HG03060 (cell line): ENCODE measurements at regions not wholly inside any gene's neighbourhood (a gene's known extent, or its start where the extent isn't known, plus 50 kb on each side); places are given as distances from the start of the nearest gene placed in this dataset.
"Not testable (repeated sequence)": the region's sequence is repeated elsewhere in the genome, so short reads cannot be mapped to it uniquely, and the experiment has no call there.

Experiments
- ATAC-seq: cut with Tn5 transposase; IDR thresholded peaks from one replicate; pipeline ENCODE4 v1.9.1; 2021; ENCODE audit warnings: low read depth, moderate number of reproducible peaks; ENCODE audit not compliant: unreplicated experiment

DNA sequence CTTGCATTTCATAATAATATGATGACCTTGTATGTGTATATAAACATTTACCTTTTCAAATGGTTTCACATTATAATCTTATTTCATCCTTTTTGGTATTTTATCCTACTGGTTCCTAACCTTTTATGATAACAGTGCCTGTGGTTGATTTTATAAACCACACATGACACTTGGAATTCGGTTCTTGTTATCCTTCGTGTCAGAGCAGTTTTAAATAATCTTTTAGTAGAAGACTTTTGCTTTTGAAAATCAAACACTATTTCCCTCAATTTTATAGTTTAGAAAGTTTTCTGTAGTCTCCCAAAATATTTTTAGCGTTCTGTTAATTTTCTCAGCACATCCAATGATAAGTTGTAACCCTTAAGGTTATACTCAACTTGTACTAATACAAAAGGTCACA lies 676.8 kb downstream of the RAPGEF2 start:
- no peak for ATAC-seq

- ATAC-seq: no peak
These were observed 677.5 kb downstream of the RAPGEF2 start for GRCh38 chr4:159780196-159780922.

GRCh38 chr4:159787901-159788300 lies 685.0 kb downstream of the RAPGEF2 start:
- no peak for ATAC-seq

DNA sequence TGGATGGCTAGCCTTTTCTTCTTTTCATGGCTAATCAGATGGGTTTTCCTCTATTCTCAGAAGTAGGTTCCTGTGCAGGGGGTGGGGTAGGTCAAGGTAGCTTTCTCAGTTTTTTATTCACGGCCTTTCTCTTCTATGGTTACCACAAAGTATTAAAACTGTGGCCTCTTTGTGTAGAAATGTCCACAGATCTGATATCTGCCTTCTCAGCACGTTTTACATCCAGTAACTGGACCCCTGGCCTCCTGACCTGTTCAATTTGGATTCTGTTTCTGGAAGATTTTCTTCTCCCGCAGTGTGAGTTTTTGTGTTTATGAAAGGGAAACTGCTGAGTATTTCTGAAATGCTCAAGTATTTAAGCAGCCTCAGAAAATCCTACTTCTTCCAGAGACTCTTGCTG lies 688.5 kb downstream of the RAPGEF2 start:
- no peak for ATAC-seq

DNA sequence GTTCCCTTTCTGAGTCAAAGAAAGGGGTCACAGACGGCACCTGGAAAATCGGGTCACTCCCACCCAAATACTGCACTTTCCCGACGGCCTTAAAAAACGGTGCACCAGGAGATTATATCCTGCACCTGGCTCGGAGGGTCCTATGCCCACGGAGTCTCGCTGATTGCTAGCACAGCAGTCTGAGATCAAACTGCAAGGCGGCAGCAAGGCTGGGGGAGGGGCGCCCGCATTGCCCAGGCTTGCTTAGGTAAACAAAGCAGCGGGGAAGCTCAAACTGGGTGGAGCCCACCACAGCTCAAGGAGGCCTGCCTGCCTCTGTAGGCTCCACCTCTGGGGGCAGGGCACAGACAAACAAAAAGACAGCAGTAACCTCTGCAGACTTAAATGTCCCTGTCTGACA lies 701.7 kb downstream of the RAPGEF2 start:
- not testable (repeated sequence) for ATAC-seq

DNA sequence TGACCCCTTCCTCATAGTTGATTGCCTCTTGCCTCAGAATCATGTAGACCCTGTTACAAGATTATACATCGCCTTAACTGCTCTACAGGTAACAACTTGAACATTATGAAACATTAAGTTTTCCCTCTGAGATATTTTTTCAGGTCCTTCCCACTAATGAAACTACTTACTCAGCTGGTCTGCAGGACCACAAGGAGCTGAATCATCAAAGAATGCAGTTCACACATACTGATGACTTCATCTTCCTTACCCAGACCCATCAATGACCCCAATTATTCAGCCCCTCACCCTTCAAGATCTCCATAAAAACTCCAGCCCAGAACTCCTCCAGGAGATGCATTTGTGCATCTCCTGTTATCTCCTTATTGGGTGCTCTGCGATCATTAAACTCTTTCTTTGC lies 720.9 kb downstream of the RAPGEF2 start:
- no peak for ATAC-seq

DNA sequence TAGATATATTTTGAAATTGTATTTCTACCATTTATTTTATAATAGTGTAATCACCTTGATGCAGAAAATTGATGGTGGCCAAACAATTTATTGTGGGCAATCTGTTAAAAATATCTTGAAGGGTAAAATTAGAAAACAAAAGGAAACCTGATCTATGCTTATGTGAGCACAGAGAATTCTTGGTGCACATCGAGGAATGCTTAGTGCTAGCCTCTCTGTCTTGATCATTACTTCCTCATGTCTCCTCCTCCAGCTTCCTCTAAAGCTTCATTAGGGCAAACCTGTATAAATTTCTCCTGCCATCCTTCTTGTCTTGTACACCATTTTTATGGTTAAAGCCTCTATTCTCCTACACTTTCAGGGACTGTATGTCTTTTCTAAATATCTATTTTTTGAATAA lies 725.8 kb downstream of the RAPGEF2 start:
- ATAC-seq: no peak

GRCh38 chr4:159829184-159829583 lies 726.3 kb downstream of the RAPGEF2 start:
- no peak for ATAC-seq

DNA sequence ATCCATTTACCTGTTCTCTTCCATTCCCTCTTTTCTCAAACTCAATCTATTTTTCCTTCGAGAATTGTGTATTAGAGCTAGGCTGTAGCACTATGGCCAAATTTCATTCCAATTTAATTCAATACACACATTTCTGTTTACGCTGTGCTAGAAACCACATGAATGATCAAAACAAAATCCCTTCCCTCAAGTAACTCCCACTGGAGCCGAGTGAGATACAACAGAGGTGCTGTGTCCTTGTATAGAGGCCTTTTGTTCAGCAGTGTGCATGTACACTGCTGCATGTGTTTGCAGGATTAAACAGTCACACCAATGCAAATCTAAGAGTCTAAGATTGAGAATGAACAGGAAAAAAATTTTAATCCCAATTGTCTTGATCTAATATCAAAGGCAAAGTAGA lies 734.2 kb downstream of the RAPGEF2 start:
- no peak for ATAC-seq

- ATAC-seq: no peak
These were observed 752.9 kb downstream of the RAPGEF2 start for GRCh38 chr4:159855731-159856130.

DNA sequence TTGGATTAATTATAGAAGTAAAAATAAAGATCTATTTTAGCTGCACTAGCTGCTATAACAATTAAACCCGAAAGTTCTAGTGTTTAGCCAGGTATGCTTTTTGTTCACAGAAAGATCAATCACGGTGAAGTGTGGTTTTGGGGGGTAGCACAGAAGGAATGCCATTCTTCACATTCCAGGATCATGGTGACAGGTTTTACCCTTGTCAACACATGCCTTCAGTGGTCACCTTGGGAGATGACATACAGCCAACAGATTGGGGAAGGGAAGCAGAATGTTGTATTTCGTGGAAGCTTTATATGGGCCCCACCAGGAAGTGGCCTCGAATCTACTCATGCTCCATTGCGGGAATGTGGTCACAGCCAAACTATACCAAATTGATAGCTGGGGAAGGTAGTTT lies 753.6 kb downstream of the RAPGEF2 start:
- ATAC-seq: no peak

DNA sequence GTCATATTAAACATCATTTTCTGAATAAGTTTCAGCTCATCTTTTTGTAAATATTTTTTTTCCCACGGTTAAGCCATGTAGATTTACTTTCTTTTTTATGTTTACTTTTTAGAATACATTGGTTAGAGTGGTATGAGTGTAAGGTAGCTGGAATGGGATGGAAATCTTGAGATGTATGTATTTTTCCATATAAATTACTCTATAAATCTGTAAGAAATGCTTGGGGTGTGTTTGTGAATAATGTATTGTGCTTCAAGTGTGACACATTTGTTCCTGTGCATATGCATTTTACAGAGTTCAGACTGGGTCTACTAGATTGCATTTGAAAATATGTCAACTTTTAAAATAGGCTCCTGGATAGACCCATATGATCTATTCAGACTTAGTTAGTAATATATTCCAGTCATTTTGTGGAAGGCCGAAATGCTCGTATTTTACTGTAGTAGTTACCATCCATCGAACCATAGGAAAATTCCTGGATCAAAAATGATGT lies 756.8 kb downstream of the RAPGEF2 start:
- no peak for ATAC-seq

- ATAC-seq: no peak
These were observed 758.1 kb downstream of the RAPGEF2 start for GRCh38 chr4:159860945-159861344.

GRCh38 chr4:159864337-159864736 lies 761.5 kb downstream of the RAPGEF2 start:
- no peak for ATAC-seq

GRCh38 chr4:159867673-159868072 lies 764.8 kb downstream of the RAPGEF2 start:
- ATAC-seq: no peak

- ATAC-seq: not testable (repeated sequence)
These were observed 766.1 kb downstream of the RAPGEF2 start for GRCh38 chr4:159868936-159869335.

DNA sequence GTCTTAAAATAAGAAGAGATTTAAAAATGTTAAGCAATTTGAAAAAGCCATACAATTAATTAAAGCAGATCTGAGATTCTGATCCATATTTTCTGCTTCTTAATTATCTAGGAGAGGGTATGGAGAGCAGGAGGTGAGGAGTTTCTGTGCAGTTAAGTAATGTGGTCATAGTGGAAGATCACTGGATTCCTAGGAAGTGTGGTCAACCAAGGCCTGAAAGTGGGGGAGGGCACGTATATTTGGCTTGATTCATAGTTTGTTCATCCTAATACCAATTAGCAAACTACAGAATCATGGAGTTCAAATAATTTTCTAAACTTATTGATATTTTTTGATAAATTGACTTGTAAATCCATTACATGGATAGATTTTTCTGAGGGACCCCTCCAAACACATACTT lies 768.3 kb downstream of the RAPGEF2 start:
- ATAC-seq: no peak

DNA sequence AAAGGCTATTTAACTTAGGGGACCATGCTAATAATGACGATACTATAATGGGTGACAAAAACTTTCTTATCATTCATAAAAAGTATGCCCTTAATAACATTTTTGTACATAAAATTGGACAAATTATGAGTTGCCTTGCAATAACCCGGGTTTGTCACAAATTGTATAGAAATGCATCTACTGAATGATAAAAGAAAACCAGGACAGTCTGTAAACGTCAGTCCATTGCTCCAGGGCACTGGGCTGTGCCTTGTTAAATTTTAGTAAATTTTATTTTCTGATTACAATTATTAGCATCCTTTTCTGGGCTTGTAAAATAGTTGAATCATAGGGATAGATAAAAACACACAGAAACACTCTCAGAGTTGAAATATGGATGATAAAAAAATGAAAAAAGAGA lies 778.3 kb downstream of the RAPGEF2 start:
- ATAC-seq: no peak

- no peak for ATAC-seq
These were observed 782.1 kb downstream of the RAPGEF2 start for GRCh38 chr4:159884989-159885388.

- ATAC-seq: no peak
These were observed 796.7 kb downstream of the RAPGEF2 start for GRCh38 chr4:159899596-159899995.

GRCh38 chr4:159900562-159900961 lies 797.7 kb downstream of the RAPGEF2 start:
- ATAC-seq: no peak

- no peak for ATAC-seq
These were observed 799.8 kb downstream of the RAPGEF2 start for GRCh38 chr4:159902648-159903047.

GRCh38 chr4:159904906-159905305 lies 802.0 kb downstream of the RAPGEF2 start:
- no peak for ATAC-seq
